ENCODE measurements at regions not wholly inside any gene's neighbourhood (a gene's known extent, or its start where the extent isn't known, plus 50 kb on each side); places are given as distances from the start of the nearest gene placed in this dataset.

DNA sequence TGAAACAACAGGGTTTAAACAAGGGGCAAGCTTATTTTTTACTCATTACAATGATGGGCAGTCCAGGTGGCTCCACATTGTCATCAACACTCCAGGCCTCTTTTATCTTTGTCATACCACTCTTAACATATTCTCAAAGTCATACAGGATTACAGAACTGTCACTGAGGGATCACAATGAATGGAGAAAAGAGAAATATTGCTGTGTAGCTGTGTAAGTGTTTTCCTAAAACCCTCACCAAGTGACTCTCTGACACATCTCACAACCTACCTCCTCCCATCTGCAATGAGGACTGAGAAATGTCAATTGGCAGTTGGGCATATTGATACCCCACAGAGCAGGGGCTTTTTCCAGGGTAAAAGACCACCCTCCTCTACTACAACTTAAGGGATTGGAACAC is 562.1 kb downstream of the TBC1D4 start:
- Histone ChIP-seq H3K4me2 (ENCODE audit: low read length) (no peak overlapping the region), H3K18ac (ENCODE audit: low read length) (no peak overlapping the region), H2BK15ac (replicated peaks; ENCODE audit: low read depth) (no peak overlapping the region), H4K5ac (ENCODE audit: low read length) (no peak overlapping the region), H3K56ac (ENCODE audit: low read length) (no peak overlapping the region), H3K4me3 (ENCODE audit: low read length) (no peak overlapping the region), H3K79me1 (ENCODE audit: low read length) (no peaks in the 10 kb centered on the region), H2BK120ac (ENCODE audit: low read depth, low read length) (no peak overlapping the region), H3K27ac (ENCODE audit: low read depth, low read length) (no peak overlapping the region), H2BK5ac (ENCODE audit: low read length) (no peak overlapping the region), H3K23ac (ENCODE audit: low read length) (no peak overlapping the region), H2AK5ac (ENCODE audit: low read length) (no peak overlapping the region), H3K36me3 (ENCODE audit: control insufficient read depth, insufficient read depth, low read length) (no peaks in the 10 kb centered on the region), H3K79me2 (ENCODE audit: control insufficient read depth, insufficient read depth, low read length) (no peaks in the 10 kb centered on the region), H4K8ac (ENCODE audit: low read depth, low read length) (no peak overlapping the region), H3K9ac (ENCODE audit: low read length) (no peak overlapping the region), H3K27me3 (ENCODE audit: insufficient read depth, low read length, poor library complexity) (no peaks in the 10 kb centered on the region), H3K4ac (ENCODE audit: low read depth, low read length) (no peak overlapping the region), H3K4me1 (ENCODE audit: control insufficient read depth, low read depth, low read length) (peaks cover 3% of the 10 kb centered on the region)
- DNase-seq = no peak

DNA sequence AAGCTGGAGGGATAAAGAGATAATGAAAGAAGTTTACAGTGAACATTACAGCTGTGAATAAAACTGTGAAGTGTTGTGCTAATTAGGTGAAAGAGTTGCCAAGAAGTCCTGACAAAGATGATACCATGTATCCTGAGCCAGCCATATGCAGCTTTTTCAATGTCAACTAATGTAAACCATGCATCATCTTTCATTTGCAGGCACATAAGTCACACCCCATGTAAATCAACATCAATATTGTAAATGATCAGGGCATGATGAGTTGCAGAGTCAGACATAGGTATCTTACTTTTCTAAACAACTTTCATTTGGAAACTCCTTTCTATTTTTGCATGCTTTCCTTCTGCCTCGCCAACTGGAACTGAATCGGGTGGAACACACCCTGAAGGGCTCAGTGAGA is 569.1 kb downstream of the TBC1D4 start:
- H4K5ac ChIP-seq (ENCODE audit: low read length) = no peak overlapping the region
- H2BK120ac ChIP-seq (ENCODE audit: low read depth, low read length) = no peak overlapping the region
- DNase-seq = peak; percentile 7
- H2AK5ac ChIP-seq (ENCODE audit: low read length) = no peak overlapping the region
- no peak overlapping the region for H3K9ac ChIP-seq (ENCODE audit: low read length)
- H3K79me1 ChIP-seq (ENCODE audit: low read length) = no peaks in the 10 kb centered on the region
- no peak overlapping the region for H3K18ac ChIP-seq (ENCODE audit: low read length)
- H3K27ac ChIP-seq (ENCODE audit: low read depth, low read length) = no peak overlapping the region
- no peak overlapping the region for H4K8ac ChIP-seq (ENCODE audit: low read depth, low read length)
- H3K36me3 ChIP-seq (ENCODE audit: control insufficient read depth, insufficient read depth, low read length) = no peaks in the 10 kb centered on the region
- no peak overlapping the region for H3K23ac ChIP-seq (ENCODE audit: low read length)
- H3K4me2 ChIP-seq (ENCODE audit: low read length) = no peak overlapping the region
- no peak overlapping the region for H3K4me3 ChIP-seq (ENCODE audit: low read length)
- no peaks in the 10 kb centered on the region for H3K27me3 ChIP-seq (ENCODE audit: insufficient read depth, low read length, poor library complexity)
- H3K4ac ChIP-seq (ENCODE audit: low read depth, low read length) = no peak overlapping the region
- no peaks in the 10 kb centered on the region for H3K79me2 ChIP-seq (ENCODE audit: control insufficient read depth, insufficient read depth, low read length)
- no peaks in the 10 kb centered on the region for H3K4me1 ChIP-seq (ENCODE audit: control insufficient read depth, low read depth, low read length)
- no peak overlapping the region for H2BK5ac ChIP-seq (ENCODE audit: low read length)
- H3K56ac ChIP-seq (ENCODE audit: low read length) = no peak overlapping the region
- no CpG with 5 or more reads among the region's 2 CpGs for WGBS (ENCODE audit: extremely low coverage, insufficient coverage, low lambda C conversion rate)
- no peak overlapping the region for H2BK15ac ChIP-seq (replicated peaks; ENCODE audit: low read depth)

GRCh38 chr13:74910415-74910814 is 571.6 kb downstream of the TBC1D4 start:
- Histone ChIP-seq H3K56ac (ENCODE audit: low read length) (no peak overlapping the region), H3K4me2 (ENCODE audit: low read length) (no peak overlapping the region), H3K4me1 (ENCODE audit: control insufficient read depth, low read depth, low read length) (no peaks in the 10 kb centered on the region), H2AK5ac (ENCODE audit: low read length) (no peak overlapping the region), H3K4me3 (ENCODE audit: low read length) (no peak overlapping the region), H2BK5ac (ENCODE audit: low read length) (no peak overlapping the region), H3K36me3 (ENCODE audit: control insufficient read depth, insufficient read depth, low read length) (no peaks in the 10 kb centered on the region), H3K79me1 (ENCODE audit: low read length) (no peaks in the 10 kb centered on the region), H4K5ac (ENCODE audit: low read length) (no peak overlapping the region), H2BK120ac (ENCODE audit: low read depth, low read length) (no peak overlapping the region), H3K4ac (ENCODE audit: low read depth, low read length) (no peak overlapping the region), H2BK15ac (replicated peaks; ENCODE audit: low read depth) (no peak overlapping the region), H3K79me2 (ENCODE audit: control insufficient read depth, insufficient read depth, low read length) (no peaks in the 10 kb centered on the region), H3K27me3 (ENCODE audit: insufficient read depth, low read length, poor library complexity) (no peaks in the 10 kb centered on the region), H3K18ac (ENCODE audit: low read length) (no peak overlapping the region), H3K23ac (ENCODE audit: low read length) (no peak overlapping the region), H3K9ac (ENCODE audit: low read length) (no peak overlapping the region), H4K8ac (ENCODE audit: low read depth, low read length) (no peak overlapping the region), H3K27ac (ENCODE audit: low read depth, low read length) (no peak overlapping the region)
- WGBS (ENCODE audit: extremely low coverage, insufficient coverage, low lambda C conversion rate) = no CpG with 5 or more reads among the region's 5 CpGs
- no peak for DNase-seq

DNA sequence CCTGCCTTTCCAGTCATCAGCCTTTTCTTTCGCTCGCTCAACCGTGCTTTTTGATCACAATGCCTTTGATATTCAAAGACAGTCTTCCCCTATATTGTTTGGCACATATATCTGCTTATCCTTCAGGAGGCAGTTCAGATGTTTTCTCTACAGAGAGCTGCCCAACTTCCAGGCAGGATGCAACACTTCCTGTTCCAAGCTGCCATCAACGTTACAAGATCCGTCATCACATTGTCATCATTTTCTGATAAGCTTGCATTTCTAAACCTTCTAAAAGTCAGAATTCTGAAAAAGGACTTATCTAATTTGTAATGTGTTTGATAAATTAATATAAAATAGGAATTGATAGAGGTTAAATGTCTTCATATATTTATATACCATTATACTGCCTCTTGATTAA is 574.2 kb downstream of the TBC1D4 start:
- no peak overlapping the region for H3K4me2 ChIP-seq (ENCODE audit: low read length)
- no peak for DNase-seq
- H2BK15ac ChIP-seq (replicated peaks; ENCODE audit: low read depth) = no peak overlapping the region
- no peak overlapping the region for H2BK120ac ChIP-seq (ENCODE audit: low read depth, low read length)
- H3K23ac ChIP-seq (ENCODE audit: low read length) = no peak overlapping the region
- no peak overlapping the region for H3K9ac ChIP-seq (ENCODE audit: low read length)
- no peaks in the 10 kb centered on the region for H3K36me3 ChIP-seq (ENCODE audit: control insufficient read depth, insufficient read depth, low read length)
- H2AK5ac ChIP-seq (ENCODE audit: low read length) = no peak overlapping the region
- H3K4me1 ChIP-seq (ENCODE audit: control insufficient read depth, low read depth, low read length) = no peaks in the 10 kb centered on the region
- no peak overlapping the region for H3K4me3 ChIP-seq (ENCODE audit: low read length)
- H3K18ac ChIP-seq (ENCODE audit: low read length) = no peak overlapping the region
- no peak overlapping the region for H3K56ac ChIP-seq (ENCODE audit: low read length)
- H4K5ac ChIP-seq (ENCODE audit: low read length) = no peak overlapping the region
- no peak overlapping the region for H4K8ac ChIP-seq (ENCODE audit: low read depth, low read length)
- H3K79me1 ChIP-seq (ENCODE audit: low read length) = no peaks in the 10 kb centered on the region
- H3K79me2 ChIP-seq (ENCODE audit: control insufficient read depth, insufficient read depth, low read length) = no peaks in the 10 kb centered on the region
- no peak overlapping the region for H3K27ac ChIP-seq (ENCODE audit: low read depth, low read length)
- WGBS (ENCODE audit: extremely low coverage, insufficient coverage, low lambda C conversion rate) = no CpG with 5 or more reads among the region's 5 CpGs
- no peaks in the 10 kb centered on the region for H3K27me3 ChIP-seq (ENCODE audit: insufficient read depth, low read length, poor library complexity)
- H2BK5ac ChIP-seq (ENCODE audit: low read length) = no peak overlapping the region
- no peak overlapping the region for H3K4ac ChIP-seq (ENCODE audit: low read depth, low read length)

DNA sequence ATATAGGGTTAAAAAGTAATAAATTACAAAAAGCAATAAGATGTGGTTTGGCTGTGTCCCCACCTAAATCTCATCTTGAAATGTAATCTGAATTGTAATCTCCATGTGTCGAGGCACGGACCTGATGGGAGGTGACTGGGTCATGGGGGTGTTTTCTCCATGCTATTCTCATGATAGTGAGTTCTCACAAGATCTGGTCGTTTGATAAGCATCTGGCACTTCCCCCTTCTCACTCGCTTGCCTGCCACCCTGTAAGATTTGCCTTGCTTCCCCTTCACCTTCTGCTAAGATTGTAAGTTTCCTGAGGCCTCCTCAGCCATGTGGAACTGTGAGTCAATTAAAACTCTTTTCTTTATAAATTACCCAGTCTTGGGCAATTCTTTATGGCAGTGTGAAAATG is 577.4 kb downstream of the TBC1D4 start:
- Histone ChIP-seq H2AK5ac (ENCODE audit: low read length) (no peak overlapping the region), H3K36me3 (ENCODE audit: control insufficient read depth, insufficient read depth, low read length) (no peaks in the 10 kb centered on the region), H3K56ac (ENCODE audit: low read length) (no peak overlapping the region), H3K23ac (ENCODE audit: low read length) (no peak overlapping the region), H3K18ac (ENCODE audit: low read length) (no peak overlapping the region), H2BK15ac (replicated peaks; ENCODE audit: low read depth) (no peak overlapping the region), H3K79me1 (ENCODE audit: low read length) (no peaks in the 10 kb centered on the region), H4K8ac (ENCODE audit: low read depth, low read length) (no peak overlapping the region), H2BK120ac (ENCODE audit: low read depth, low read length) (no peak overlapping the region), H3K4ac (ENCODE audit: low read depth, low read length) (no peak overlapping the region), H2BK5ac (ENCODE audit: low read length) (no peak overlapping the region), H3K27ac (ENCODE audit: low read depth, low read length) (no peak overlapping the region), H3K4me1 (ENCODE audit: control insufficient read depth, low read depth, low read length) (no peaks in the 10 kb centered on the region), H3K27me3 (ENCODE audit: insufficient read depth, low read length, poor library complexity) (no peaks in the 10 kb centered on the region), H3K79me2 (ENCODE audit: control insufficient read depth, insufficient read depth, low read length) (no peaks in the 10 kb centered on the region), H3K9ac (ENCODE audit: low read length) (no peak overlapping the region), H3K4me3 (ENCODE audit: low read length) (no peak overlapping the region), H3K4me2 (ENCODE audit: low read length) (no peak overlapping the region), H4K5ac (ENCODE audit: low read length) (no peak overlapping the region)
- WGBS (ENCODE audit: extremely low coverage, insufficient coverage, low lambda C conversion rate) = no CpG with 5 or more reads among the region's 4 CpGs
- peak; percentile 42 for DNase-seq

GRCh38 chr13:74895042-74895796 is 586.8 kb downstream of the TBC1D4 start:
- Histone ChIP-seq H3K56ac (ENCODE audit: low read length) (no peak overlapping the region), H3K27ac (ENCODE audit: low read depth, low read length) (no peak overlapping the region), H3K79me2 (ENCODE audit: control insufficient read depth, insufficient read depth, low read length) (no peaks in the 10 kb centered on the region), H3K27me3 (ENCODE audit: insufficient read depth, low read length, poor library complexity) (no peaks in the 10 kb centered on the region), H2BK15ac (replicated peaks; ENCODE audit: low read depth) (no peak overlapping the region), H3K4me1 (ENCODE audit: control insufficient read depth, low read depth, low read length) (no peaks in the 10 kb centered on the region), H3K9ac (ENCODE audit: low read length) (no peak overlapping the region), H2AK5ac (ENCODE audit: low read length) (no peak overlapping the region), H3K4me2 (ENCODE audit: low read length) (no peak overlapping the region), H4K8ac (ENCODE audit: low read depth, low read length) (no peak overlapping the region), H3K79me1 (ENCODE audit: low read length) (no peaks in the 10 kb centered on the region), H4K5ac (ENCODE audit: low read length) (no peak overlapping the region), H3K23ac (ENCODE audit: low read length) (no peak overlapping the region), H3K4me3 (ENCODE audit: low read length) (no peak overlapping the region), H2BK120ac (ENCODE audit: low read depth, low read length) (no peak overlapping the region), H2BK5ac (ENCODE audit: low read length) (no peak overlapping the region), H3K4ac (ENCODE audit: low read depth, low read length) (no peak overlapping the region), H3K18ac (ENCODE audit: low read length) (no peak overlapping the region), H3K36me3 (ENCODE audit: control insufficient read depth, insufficient read depth, low read length) (no peaks in the 10 kb centered on the region)
- no peak for DNase-seq
- WGBS (ENCODE audit: extremely low coverage, insufficient coverage, low lambda C conversion rate) = no CpG with 5 or more reads among the region's 1 CpG
